ENCODE measurements at regions not wholly inside any gene's neighbourhood (a gene's known extent, or its start where the extent isn't known, plus 50 kb on each side); places are given as distances from the start of the nearest gene placed in this dataset.
"Not testable (repeated sequence)": the region's sequence is repeated elsewhere in the genome, so short reads cannot be mapped to it uniquely, and the experiment has no call there.

DNA sequence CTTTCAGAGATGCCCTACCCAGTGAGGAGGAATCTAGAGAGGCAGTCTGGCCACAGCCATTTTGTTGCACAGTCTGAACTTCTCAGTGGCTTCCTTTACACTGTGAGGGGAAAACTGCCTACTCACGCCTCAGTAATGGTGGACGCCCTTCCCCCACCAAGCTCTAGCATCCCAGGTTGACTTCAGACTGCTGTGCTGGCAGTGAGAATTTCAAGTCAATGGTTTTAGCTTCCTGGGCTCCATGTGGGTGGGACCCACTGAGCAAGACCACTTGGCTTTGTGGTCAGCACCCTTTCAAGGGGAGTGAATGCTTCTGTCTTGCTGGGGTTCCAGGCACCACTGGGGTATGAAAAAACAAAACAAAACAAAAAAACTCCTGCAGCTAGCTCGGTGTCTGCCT, 663.2 kb upstream of the ZNF385D start:
- DNase-seq = no peak

DNA sequence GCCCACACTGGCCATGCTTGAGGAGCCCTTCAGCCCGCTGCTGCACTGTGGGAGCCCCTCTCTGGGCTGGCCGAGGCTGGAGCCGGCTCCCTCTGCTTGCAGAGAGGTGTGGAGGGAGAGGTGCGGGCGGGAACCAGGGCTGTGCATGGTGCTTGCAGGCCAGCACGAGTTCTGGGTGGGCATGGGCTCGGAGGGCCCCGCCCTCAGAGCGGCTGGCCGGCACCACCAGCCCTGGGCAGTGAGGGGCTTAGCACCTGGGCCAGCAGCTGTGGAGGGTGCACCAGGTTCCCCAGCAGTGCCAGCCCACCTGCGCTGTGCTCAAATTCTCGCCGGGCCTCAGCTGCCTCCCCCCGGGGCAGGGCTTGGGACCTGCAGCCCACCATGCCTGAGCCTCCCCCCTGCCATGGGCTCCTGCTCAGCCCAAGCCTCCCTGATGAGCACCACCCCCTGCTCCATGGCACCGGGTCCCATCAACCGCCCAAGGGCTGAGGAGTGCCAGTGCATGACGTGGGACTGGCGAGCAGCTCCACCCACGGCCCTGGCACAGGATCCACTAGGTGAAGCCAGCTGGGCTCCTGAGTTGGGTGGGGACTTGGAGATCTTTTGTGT, 665.9 kb upstream of the ZNF385D start:
- not testable (repeated sequence) for DNase-seq

DNA sequence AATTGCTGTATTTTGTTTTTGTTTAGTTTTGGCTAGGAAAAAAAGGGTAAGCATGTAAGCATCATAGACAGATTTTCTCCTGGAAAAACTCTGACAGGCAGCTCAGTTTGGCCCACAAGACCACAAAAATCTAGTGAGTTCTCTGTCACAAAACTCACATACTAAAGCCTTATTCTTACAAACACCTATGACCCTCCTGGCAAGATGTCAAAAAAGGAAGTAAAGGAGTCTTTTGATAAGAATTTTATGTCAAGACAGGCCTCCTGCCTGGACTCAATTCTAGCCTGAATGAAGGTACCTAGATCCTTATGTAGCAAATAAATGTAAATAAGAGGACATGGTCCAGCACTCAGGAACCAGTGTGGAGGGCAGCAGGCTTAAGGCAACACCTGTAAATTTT, 668.3 kb upstream of the ZNF385D start:
- no peak for DNase-seq

DNA sequence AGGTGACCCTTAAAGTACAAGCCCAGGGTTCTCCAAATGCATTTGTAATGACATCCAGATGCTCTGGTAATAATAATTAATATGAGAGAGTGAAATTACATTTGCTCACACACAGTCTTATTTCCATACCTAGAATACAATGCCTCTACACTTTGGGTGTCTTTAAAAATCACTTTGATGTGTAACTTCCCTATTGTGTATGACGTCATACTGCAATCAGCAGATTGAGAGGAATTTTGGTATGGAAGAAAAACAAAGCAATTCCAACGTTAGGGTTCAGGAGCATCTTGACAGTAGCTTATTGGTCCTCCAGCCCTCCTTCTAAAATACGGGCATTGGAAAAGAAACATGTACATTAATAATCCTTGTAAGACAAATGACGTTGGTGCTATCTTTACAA, 670.6 kb upstream of the ZNF385D start:
- no peak for DNase-seq

DNA sequence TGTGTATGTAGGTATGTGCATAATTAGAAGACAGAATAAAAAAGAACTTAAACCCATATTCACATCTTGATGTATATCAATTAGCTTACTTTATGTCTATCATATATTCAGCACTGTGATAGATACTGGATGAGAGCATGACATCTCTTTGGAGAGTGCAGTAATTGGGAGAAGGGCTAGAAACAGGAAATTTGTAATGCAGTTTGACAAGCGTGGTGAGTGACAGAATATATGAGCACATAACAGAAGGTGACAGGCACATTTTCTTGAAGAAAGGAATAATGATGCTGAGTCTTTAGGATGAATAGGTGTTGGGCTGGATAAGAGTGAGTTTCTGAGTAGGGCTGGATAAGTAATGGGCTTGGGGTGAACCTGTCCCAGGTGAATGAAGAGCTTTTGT, 680.3 kb upstream of the ZNF385D start:
- DNase-seq = no peak

DNA sequence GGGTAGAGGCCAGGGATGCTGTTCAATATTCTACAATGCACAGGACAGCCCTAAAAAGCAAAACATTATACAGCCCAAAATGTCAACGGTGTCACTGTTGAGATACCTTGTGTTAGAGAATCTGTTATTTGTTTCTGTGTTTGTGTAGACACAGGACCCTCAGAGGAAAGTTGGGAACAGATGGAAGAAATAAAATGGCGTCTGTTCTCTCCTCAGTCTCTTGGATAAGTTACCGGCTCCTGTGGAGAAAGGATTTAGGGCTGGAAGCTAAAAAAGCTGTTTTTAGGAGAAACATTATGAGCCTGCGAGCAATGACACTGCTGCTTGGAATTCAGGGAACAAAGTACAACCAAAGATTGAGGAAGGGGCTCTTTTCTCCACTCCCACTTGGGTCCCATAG, 688.6 kb upstream of the ZNF385D start:
- DNase-seq = no peak

DNA sequence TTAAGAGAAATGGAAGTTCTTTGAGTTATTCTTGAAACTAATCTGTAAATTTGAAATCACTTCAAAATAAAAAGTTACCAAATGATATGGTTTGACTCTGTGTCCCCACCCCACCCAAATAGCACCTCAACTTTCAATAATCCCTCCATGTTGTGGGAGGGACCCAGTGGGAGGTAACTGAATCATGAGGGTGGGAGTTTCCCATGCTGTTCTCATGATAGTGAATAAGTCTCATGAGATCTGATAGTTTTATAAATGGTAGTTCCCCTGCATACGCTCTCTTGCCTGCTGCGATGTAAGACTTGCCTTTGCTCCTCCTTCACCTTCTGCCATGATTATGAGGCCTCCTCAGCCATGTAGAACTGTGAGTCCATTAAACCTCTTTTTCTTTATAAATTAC, 690.7 kb upstream of the ZNF385D start:
- DNase-seq = no peak

DNA sequence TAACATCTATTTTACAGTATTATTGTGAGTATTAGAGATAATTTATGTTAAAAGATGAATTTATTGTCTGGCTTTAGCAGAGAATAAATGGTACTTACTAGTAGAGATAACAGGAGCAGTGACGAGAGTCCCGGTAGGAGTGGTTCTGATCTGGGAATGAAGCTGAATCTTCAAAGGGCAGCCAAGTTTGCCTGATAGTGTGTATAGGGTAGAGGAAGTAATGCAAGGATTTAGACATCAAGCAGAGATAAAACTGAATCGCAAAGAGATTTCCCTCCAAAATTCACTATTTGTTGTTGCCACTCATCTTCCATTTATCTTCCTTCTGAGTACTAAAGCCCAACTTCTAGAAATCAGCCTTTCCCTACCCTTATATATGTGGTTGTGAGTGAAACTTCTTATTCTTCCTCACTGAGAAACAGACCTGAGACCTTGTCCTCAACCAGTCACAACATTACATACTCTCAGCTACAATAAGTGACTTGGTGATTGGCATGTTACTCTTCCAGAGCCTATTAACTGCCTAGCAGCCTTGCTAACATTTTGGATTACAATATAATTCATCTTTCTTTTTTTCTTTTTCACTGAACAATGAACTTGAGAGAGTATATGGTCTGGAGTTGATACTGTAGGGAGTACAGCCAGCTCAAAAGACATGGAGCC, 692.7 kb upstream of the ZNF385D start:
- DNase-seq = no peak

DNA sequence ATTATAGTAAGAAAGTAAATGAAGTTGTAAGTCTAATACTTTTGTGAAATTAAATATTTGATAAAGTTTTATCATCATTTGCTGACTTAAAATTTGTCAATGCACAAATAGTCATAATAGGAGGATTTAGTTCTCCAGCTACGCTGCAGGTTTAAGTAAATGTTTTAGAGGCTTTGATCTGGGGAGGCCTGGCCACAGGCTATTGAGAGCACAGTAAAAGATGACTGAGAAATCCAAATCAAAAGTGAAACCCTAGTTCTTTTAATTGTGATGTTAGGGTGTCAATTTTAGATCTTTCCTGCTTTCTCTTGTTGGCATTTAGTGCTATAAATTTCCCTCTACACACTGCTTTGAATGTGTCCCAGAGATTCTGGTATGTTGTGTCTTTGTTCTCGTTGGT, 694.3 kb upstream of the ZNF385D start:
- DNase-seq = not testable (repeated sequence)

DNA sequence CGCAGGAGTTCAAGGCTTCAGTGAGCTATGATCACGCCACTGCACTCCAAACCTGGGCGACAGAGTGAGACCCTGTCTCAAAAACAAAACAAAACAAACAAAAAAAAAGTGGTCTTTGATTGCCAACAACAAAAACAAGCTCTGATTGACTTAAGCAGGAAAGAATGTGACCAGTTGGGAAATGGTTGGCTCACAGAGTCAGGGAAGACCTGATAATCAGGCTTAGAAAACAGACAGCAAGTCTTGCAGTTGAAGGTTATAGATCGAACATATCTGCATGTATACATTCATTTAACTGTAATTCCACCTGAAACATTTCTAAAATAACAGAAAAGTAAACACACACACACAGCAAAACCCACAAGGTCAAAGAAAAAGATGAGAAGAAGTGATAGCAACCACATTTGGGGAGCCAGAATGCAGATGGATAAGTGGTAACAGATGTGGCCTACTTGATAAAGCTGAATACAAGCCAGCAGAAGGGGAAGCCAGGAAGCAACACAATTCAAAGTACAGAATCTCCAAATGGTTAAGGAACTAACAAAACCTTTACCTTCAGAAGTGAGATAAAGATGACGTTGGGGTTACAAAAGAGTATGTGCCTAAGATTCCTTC, 699.9 kb upstream of the ZNF385D start:
- DNase-seq = peak; percentile 66

DNA sequence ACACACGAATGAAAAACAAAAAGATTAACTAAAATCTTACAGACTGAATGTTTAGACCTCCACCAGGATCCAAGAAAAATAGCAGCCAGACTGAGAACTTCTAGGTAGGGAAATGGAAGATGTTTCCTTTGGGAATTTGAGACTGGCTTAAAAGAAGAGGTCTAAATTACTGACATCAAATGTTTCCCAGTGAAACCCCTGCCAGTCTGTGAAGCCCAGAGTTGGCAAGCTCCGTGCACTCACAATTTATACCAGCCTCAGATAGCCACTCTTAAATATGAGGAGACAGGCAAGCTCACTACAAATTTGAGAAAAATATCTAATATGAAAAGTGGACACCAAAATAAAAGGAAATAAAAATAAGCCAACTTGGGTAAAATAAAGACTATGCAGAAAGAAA, 700.5 kb upstream of the ZNF385D start:
- peak; percentile 10 for DNase-seq

DNA sequence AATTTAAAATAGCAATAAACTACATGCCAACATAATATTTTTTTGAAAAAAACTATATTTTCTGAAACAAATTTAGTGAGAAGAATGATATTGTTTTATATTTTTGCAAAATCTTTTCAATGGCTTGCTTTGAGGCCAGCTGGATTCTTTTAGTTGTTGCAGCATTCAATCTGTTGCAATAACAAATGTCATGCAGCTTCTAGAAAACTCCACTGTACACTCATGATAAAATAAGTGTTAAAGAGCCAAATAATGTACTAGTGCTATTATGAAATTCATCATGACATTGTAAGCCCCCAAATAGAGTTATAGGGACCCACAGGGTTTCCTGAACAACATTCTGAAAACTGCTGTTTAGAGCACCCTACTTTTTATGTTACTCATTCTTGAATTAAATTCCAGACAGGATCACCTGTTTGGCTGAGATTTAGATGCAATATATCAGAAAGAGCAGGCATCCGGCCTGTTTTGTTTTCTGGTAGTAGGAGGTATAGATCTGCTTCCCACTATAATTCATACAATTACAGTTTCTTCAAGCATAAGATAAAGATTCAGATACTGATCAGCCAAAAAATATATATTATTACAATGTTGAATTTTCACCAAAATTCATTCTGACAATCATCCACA, 703.0 kb upstream of the ZNF385D start:
- DNase-seq = no peak

DNA sequence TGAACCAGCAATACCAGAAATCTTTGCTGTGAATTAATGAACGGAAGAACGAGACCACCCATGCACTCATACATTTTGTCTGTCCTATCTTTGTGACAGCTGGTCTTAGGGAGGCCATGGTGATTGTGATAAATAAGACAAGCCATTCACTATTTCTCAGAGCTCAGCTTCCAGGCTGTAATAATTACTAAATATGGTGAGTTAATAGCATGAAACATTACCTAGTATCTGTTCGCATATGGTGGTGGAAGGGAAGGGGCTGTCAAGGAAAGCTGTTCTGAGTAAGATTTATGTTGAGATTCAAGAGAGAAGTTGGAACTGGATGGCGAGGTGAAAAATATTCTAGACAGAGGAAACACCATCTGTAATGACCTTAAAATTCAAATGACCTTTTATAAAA, 719.0 kb upstream of the ZNF385D start:
- no peak for DNase-seq

DNA sequence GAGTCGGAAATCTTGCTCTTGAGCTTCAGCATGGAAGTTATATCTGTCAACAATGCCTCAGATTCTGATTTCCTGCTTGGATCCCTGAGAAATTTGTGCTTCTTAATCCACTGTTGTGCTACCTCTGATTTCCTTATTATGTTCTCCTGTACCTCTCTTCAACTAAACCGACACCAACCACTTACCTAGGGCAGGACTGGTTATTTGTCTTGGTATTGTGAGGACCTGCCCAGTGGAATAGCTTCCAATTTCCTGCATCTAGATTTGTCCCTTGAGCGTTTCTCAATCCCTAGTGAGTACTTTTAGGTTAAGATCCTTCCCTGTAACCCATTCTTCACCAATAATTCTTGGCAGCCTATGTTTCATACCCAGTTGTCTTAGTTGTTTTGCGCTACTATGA, 720.5 kb upstream of the ZNF385D start:
- no peak for DNase-seq

DNA sequence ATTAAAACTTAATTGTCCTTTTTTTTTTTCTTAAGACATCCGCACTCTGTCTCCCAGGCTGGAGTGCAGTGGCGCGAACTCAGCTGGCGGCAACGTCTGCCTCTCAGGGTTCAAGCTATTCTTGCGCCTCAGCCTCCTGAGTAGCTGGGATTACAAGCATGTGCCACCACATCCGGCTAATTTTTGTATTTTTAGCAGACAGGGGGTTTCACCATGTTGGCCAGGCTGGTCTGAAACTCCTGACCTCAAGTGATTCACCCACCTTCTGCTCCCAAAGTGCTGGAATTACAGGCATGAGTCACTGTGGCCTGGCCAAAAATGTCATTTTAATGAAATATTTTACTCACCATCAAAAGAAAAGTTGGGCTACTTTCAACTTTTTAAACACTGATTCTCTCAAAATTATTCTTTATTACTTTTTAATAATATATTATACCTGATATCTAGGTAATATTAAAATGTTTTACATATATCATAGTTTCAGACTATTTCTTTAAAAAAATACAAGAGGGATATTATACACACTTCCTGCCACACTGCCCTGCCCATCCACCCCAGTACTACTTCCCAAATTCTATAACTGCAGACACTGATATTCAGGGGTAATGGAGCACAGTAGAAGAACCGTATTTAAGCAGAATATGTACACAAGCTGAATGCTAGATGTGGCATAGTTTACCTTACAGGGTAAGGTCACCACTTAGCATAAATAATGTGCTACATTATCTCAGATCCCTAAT, 723.9 kb upstream of the ZNF385D start:
- no peak for DNase-seq

DNA sequence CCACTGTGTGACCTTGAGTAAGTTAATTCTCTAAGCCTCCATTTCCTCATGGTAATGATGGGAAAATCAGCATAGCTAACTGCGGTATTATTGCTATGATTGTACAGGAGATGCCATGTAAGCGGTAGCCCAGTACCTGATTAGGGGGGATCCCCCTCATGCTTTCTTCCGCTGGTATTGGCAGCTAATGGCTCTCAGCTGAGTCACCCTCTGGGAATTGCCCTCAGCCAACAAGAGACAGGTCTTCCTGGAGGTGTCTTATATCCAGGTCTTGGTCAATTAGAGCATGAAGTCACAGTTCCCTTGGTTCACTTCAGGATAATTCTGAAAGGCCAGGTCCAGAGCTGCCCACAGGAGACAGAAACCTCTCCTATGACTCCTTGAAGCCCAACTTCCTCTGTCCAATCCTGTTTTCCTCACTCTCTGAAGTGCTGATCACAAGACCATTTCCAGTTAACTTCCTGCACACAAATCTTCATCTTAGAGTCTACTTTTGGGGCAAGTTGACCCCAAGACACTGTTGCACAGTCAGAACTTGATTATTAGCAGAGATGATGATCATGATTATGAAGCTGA, 724.7 kb upstream of the ZNF385D start:
- DNase-seq = no peak

DNA sequence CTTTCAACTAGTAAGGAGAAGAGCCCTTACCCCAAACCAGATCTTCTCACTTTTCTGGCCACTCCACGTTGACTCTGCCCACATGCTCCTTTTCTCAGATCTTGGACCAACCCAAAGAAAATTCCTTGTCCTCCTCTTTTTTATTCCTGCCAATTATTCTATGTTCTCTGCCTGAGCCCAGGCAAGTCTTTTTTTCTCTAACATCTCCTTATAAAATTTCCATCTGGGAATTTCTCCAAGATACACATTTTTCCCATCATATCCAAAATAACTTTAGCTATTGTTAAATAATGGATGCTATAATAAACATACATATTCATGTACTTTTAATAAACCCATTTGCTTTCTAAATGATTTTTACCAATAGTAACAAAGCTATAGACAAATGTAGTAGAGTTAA, 726.0 kb upstream of the ZNF385D start:
- no peak for DNase-seq

DNA sequence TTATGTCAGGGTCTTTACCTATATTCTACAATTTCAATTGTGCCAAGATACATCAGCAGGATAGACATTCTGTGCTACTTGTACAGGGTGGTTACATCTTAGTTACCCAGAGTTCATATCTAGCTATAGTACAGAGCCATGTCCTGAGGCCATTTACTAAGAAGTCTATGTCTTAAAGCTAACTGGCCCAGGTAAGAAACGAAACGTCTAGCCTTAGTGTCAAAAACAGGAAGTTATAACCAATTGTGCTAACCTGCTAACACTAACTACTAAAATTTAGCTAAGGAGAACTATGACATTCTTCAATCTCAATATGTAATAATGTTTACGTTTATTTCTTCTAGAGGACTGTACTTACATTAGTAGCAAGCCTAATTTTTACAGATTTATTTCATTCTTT, 717.2 kb upstream of the UBE2E2 start:
- no peak for DNase-seq

DNA sequence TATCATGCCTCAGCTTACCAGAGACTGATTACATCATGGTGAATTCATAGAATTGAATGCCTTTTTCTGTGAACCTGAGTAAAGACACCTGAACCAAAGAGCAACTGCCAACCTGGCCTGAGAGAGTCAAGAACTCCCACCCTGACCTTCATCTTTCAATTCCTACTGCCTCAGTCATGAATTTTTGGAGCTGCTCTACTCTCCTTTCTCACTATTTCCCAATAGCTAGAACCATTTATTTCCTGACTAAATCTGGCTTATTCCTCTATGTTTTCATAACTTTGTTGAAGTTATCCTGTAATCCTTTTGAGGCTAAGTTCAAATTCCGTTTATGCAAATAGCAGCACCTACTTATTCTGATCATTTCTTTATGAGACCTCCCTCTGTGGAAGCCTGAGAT, 712.4 kb upstream of the UBE2E2 start:
- DNase-seq = no peak

DNA sequence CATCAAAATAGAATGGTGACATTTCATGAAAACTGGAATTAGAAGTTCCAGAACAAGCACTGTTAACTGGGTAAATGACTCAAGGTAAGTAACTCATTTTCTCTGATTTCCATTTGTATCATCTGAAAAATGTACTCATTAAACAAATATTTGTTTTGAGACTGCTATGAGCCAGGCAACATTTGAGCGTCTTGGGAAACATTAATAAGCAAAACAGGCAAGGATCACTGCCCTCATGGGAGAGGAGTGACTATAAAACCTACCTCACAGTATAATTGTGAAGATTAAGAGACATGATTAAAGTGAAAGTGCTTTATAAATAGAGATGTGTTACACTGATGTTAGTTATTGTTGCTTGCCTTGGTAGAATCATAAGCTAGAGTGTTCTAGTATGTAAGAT, 711.8 kb upstream of the UBE2E2 start:
- DNase-seq = no peak

DNA sequence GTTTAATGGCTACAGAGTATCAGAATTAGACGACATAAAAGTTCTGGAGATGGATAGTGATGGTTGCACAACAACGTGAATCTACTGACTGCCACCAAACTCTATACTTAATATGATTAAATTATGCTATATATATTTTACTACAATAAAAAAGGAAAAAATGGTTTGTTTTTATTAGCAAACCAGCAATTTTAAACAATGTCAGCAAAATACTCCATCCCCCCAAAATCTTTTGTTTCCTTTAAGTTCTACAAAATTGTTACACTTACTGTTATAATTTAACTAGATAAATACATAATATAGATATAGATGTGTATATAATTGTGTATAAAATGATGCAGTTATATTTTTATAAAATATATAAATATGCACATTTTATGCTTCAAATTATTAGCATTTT, 710.8 kb upstream of the UBE2E2 start:
- no peak for DNase-seq

DNA sequence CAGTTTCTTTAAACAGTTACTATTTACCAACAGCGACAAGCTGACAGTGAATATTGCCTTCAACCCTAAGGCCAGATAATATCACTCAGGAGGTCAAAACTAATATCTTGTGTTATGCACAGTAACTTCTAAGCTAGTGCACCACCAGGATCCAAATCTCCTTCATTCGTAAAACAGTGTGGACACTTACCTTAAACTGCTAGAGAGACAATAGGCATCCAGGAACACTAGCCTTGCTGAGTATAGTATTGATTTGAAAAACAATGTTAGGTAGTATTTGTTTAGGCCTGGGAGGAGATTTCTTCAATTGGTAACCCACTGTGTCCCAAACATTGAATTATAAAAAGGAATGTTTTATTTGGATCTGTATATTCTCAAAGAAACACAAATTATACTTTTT, 707.9 kb upstream of the UBE2E2 start:
- no peak for DNase-seq

DNA sequence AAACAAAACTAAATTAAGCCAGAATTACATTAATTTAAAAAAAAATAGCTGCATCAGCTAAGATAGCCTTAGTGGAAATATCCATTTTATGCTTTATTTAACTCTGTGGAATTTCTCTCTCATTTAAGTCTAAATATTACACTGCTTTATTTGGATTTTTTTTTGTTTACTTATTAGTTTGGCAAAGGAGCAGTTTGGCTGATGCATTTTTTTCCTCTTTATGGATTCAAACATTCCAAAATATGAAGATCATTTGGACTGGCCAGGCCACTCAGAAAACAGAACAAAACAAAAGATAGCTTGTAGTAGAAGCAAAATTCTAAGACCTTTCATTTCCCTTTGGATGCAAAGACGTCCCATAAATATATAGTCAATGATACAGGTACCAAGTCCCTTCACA, 707.3 kb upstream of the UBE2E2 start:
- DNase-seq = no peak
